KMS-11 (cell line): ENCODE measurements at regions not wholly inside any gene's neighbourhood (a gene's known extent, or its start where the extent isn't known, plus 50 kb on each side); places are given as distances from the start of the nearest gene placed in this dataset.

Experiments
- H2AFZ ChIP-seq: fragments of 200-600 bp; sonication (generic); 2 replicates; pipeline ENCODE4 v1.6.1; 2016; ENCODE audit warnings: antibody characterized with exemption, mixed run types, low read depth
- H3K27ac ChIP-seq: fragments of 200-600 bp; sonication (generic); 2 replicates; pipeline ENCODE4 v1.6.1; 2016; ENCODE audit warnings: mild to moderate bottlenecking, mixed run types
- H3K27me3 ChIP-seq: fragments of 200-600 bp; sonication (generic); 2 replicates; pipeline ENCODE4 v1.6.1; 2017; ENCODE audit warnings: mild to moderate bottlenecking, low read depth, mixed run types, moderate library complexity; ENCODE audit not compliant: insufficient read depth
- H3K36me3 ChIP-seq: fragments of 200-600 bp; sonication (generic); 2 replicates; pipeline ENCODE4 v1.6.1; 2017; ENCODE audit warnings: mild to moderate bottlenecking, mixed run types; ENCODE audit not compliant: insufficient read depth
- H3K4me1 ChIP-seq: fragments of 200-600 bp; sonication (generic); 2 replicates; pipeline ENCODE4 v1.6.1; 2016; ENCODE audit warnings: mild to moderate bottlenecking, low read depth, mixed run types; ENCODE audit not compliant: poor library complexity, severe bottlenecking
- H3K4me2 ChIP-seq: fragments of 200-600 bp; sonication (generic); 2 replicates; pipeline ENCODE4 v1.7.0; 2016; ENCODE audit warnings: mild to moderate bottlenecking, mixed run types
- H3K4me3 ChIP-seq: fragments of 200-600 bp; sonication (generic); IDR thresholded peaks from 2 replicates; pipeline ENCODE4 v1.6.1; 2017; ENCODE audit warnings: low read depth, low read length, mixed read lengths; ENCODE audit not compliant: insufficient read depth
- H3K79me2 ChIP-seq: fragments of 200-600 bp; sonication (generic); 2 replicates; pipeline ENCODE4 v1.6.1; 2016; ENCODE audit warnings: low read depth, mixed run types; ENCODE audit not compliant: insufficient read depth
- H3K9ac ChIP-seq: fragments of 200-600 bp; sonication (generic); 2 replicates; pipeline ENCODE4 v1.6.1; 2016; ENCODE audit warnings: mild to moderate bottlenecking, mixed run types
- H4K20me1 ChIP-seq: fragments of 200-600 bp; sonication (generic); 2 replicates; pipeline ENCODE4 v1.6.1; 2016; ENCODE audit warnings: mild to moderate bottlenecking, mixed run types; ENCODE audit not compliant: insufficient read depth
- TF ChIP-seq, protein P1 (sequence below): fragments of 200-600 bp; sonication (generic); conservative IDR thresholded peaks from 2 replicates; pipeline ENCODE4 v1.6.1; 2017; ENCODE audit warnings: low read depth, mild to moderate bottlenecking, antibody characterized with exemption, low read length, moderate library complexity, mixed read lengths

DNA sequence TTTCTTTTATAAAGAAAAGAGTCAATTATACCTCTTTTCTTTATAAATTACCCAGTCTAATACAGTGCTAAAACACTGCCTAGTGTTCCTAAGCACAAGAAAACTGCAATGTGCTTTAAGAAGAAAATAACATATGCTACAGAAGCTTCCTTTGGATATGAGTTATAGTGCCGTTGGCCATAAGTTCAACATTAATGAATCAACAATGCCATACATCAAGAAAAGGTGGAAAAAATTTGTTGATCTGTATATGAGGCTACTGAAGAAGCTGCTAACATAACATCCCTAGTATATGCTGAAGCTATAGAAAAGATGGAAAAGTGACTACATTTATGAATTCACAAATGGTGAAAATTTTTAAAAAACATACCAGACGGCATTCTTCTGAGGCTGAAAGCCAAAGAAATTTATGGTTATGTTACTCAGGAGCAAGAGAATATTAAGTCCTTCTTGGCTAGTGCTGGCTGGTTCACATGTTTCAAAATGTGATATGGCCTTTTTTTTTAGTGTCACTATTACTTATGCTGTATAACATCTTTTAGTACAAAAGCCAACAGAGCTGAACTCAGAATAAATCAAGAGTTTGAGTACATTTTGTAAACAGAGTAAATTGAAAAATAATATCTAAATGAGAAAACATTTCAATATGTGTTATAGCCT, 743.2 kb upstream of the RGS18 start:
- H3K4me2 ChIP-seq = no peak overlapping the region
- no peak overlapping the region for H3K4me3 ChIP-seq
- no peaks in the 10 kb centered on the region for H3K4me1 ChIP-seq
- no peak overlapping the region for H3K27ac ChIP-seq
- H3K79me2 ChIP-seq = no peaks in the 10 kb centered on the region
- TF ChIP-seq, protein P1, sequence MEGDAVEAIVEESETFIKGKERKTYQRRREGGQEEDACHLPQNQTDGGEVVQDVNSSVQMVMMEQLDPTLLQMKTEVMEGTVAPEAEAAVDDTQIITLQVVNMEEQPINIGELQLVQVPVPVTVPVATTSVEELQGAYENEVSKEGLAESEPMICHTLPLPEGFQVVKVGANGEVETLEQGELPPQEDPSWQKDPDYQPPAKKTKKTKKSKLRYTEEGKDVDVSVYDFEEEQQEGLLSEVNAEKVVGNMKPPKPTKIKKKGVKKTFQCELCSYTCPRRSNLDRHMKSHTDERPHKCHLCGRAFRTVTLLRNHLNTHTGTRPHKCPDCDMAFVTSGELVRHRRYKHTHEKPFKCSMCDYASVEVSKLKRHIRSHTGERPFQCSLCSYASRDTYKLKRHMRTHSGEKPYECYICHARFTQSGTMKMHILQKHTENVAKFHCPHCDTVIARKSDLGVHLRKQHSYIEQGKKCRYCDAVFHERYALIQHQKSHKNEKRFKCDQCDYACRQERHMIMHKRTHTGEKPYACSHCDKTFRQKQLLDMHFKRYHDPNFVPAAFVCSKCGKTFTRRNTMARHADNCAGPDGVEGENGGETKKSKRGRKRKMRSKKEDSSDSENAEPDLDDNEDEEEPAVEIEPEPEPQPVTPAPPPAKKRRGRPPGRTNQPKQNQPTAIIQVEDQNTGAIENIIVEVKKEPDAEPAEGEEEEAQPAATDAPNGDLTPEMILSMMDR = no peak
- H4K20me1 ChIP-seq = no peaks in the 10 kb centered on the region
- H2AFZ ChIP-seq = no peak overlapping the region
- no peaks in the 10 kb centered on the region for H3K36me3 ChIP-seq
- H3K9ac ChIP-seq = no peak overlapping the region
- no peaks in the 10 kb centered on the region for H3K27me3 ChIP-seq

DNA sequence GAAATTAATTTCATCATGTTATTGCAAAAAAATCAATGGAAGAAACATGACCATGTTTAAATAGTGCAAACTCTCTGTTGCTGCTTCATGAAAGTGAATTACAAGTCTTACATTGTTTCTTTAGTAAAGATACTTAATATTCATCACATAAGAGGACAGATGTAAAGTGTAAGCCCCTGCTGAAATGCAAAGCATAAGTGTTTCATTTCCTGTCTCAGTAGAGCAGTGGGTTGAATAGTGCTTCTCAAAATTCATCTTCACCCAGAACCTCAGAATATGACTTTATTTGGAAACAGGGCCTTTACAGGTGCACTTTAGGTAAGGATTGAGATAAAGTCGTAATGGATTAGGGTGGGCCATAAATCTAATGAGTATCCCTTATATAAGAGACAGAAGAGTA, 738.4 kb upstream of the RGS18 start:
- Histone ChIP-seq H3K4me3 (no peak overlapping the region), H4K20me1 (no peaks in the 10 kb centered on the region), H2AFZ (no peak overlapping the region), H3K4me1 (no peaks in the 10 kb centered on the region), H3K4me2 (no peak overlapping the region), H3K79me2 (no peaks in the 10 kb centered on the region), H3K27ac (no peak overlapping the region), H3K27me3 (no peaks in the 10 kb centered on the region), H3K36me3 (no peaks in the 10 kb centered on the region), H3K9ac (no peak overlapping the region)
- TF ChIP-seq, protein P1 = no peak

DNA sequence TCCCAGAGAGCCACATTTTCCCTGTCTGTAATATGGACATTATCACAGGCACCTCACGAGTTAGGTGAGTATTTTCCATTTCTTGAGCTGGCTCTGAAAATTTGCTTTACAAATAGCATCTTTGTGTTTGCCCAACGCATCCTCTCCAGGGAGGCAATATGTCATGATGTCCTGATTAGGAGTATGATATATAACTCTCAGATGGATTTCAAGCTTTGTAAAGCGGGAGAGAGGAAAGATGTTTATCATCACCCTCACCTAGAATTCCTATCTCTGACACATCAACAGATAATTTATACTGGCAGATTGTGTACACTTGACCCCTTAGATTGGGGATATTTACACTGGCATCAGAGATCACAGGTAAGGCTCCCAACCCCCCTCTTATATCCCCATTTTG, 730.7 kb upstream of the RGS18 start:
- Histone ChIP-seq H4K20me1 (no peaks in the 10 kb centered on the region), H3K36me3 (no peaks in the 10 kb centered on the region), H3K79me2 (no peaks in the 10 kb centered on the region), H3K27ac (no peak overlapping the region), H3K4me2 (no peak overlapping the region), H3K27me3 (no peaks in the 10 kb centered on the region), H3K4me3 (no peak overlapping the region), H3K9ac (no peak overlapping the region), H2AFZ (no peak overlapping the region), H3K4me1 (no peaks in the 10 kb centered on the region)
- TF ChIP-seq, protein P1 = no peak

DNA sequence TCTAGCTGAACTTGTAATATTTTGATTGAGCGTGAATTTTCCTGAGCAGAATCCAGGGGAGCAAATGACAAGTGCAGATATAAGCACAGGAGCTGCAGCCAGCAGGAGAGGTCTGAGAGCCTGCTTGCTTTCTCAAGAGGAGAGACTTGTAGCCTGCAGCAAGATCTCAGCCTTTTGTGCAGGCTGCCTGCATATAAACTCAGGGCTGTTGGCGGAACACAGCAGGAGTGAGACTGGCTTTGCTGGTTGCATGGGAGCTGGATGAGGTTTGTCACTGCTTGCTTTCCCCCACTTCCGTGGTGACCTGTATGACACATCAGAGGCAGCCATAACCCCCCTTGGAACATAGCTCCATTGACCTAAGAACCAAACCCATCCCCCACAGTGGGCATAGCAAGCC, 725.4 kb upstream of the RGS18 start:
- H3K4me2 ChIP-seq = no peak overlapping the region
- H3K9ac ChIP-seq = no peak overlapping the region
- H2AFZ ChIP-seq = no peak overlapping the region
- no peaks in the 10 kb centered on the region for H4K20me1 ChIP-seq
- H3K4me3 ChIP-seq = no peak overlapping the region
- no peaks in the 10 kb centered on the region for H3K27me3 ChIP-seq
- no peaks in the 10 kb centered on the region for H3K36me3 ChIP-seq
- TF ChIP-seq, protein P1 = no peak
- no peak overlapping the region for H3K27ac ChIP-seq
- no peaks in the 10 kb centered on the region for H3K79me2 ChIP-seq
- H3K4me1 ChIP-seq = no peaks in the 10 kb centered on the region
